SU-DHL-6 (cell line): ENCODE measurements at regions not wholly inside any gene's neighbourhood (a gene's known extent, or its start where the extent isn't known, plus 50 kb on each side); places are given as distances from the start of the nearest gene placed in this dataset.

Source experiments
- H2AFZ ChIP-seq: fragments of 200-600 bp; sonication (generic); 2 replicates; pipeline ENCODE4 v1.6.1; 2014; ENCODE audit warnings: low read depth, mild to moderate bottlenecking, moderate library complexity, mixed read lengths, antibody characterized with exemption, low read length; ENCODE audit not compliant: severe bottlenecking
- H3F3A ChIP-seq: fragments of 200-600 bp; shearing (Covaris generic); 2 replicates; pipeline ENCODE4 v1.6.0; 2016; ENCODE audit warnings: antibody characterized with exemption, mild to moderate bottlenecking; ENCODE audit not compliant: insufficient read depth
- H3K27ac ChIP-seq: fragments of 200-600 bp; sonication (generic); 2 replicates; pipeline ENCODE4 v1.5.1; 2016; ENCODE audit warnings: low read depth, mild to moderate bottlenecking, low read length, moderate library complexity, mixed read lengths
- H3K27me3 ChIP-seq: fragments of 200-600 bp; sonication (generic), shearing (Covaris generic); 2 replicates; pipeline ENCODE4 v1.6.0; 2014; ENCODE audit warnings: mild to moderate bottlenecking, low read length
- H3K36me3 ChIP-seq: fragments of 200-600 bp; sonication (generic); 2 replicates; pipeline ENCODE4 v1.6.1; 2014; ENCODE audit warnings: mild to moderate bottlenecking, low read length, mixed read lengths
- H3K4me2 ChIP-seq: fragments of 300-600, 200-600 bp; shearing (Covaris generic), sonication (generic); 2 replicates; pipeline ENCODE4 v1.6.0; 2014; ENCODE audit warnings: low read length, low read depth, mild to moderate bottlenecking; ENCODE audit not compliant: poor library complexity, severe bottlenecking
- H3K4me3 ChIP-seq: fragments of 200-600 bp; sonication (generic); 2 replicates; pipeline ENCODE4 v1.5.1; 2014; ENCODE audit warnings: antibody characterized with exemption, low read length, mild to moderate bottlenecking, mixed read lengths; ENCODE audit not compliant: insufficient read depth, poor library complexity, severe bottlenecking
- H3K79me2 ChIP-seq: fragments of 200-600 bp; sonication (generic); 2 replicates; pipeline ENCODE4 v1.6.1; 2014; ENCODE audit warnings: mild to moderate bottlenecking, low read length, moderate library complexity; ENCODE audit not compliant: insufficient read depth
- H3K9ac ChIP-seq: fragments of 200-600 bp; sonication (generic); 2 replicates; pipeline ENCODE4 v1.7.0; 2014; ENCODE audit warnings: mild to moderate bottlenecking, low read length
- H3K9me2 ChIP-seq: fragments of 200-600 bp; sonication (generic); replicated peaks from 2 replicates; pipeline ENCODE4 v1.6.1; 2014; ENCODE audit warnings: low read length; ENCODE audit not compliant: insufficient read depth
- H3K9me3 ChIP-seq: fragments of 200-600 bp; sonication (generic); 2 replicates; pipeline ENCODE4 v1.6.1; 2014; ENCODE audit warnings: low read length, mixed read lengths; ENCODE audit not compliant: insufficient read depth
- H4K20me1 ChIP-seq: fragments of 200-600 bp; sonication (generic); 2 replicates; pipeline ENCODE4 v1.6.1; 2014; ENCODE audit warnings: low read depth, mild to moderate bottlenecking, antibody characterized with exemption, low read length, moderate library complexity, mixed read lengths
- CTCF ChIP-seq: fragments of 200-600 bp; sonication (generic); IDR thresholded peaks from one replicate; pipeline ENCODE4 v1.5.1; 2017; ENCODE audit warnings: antibody characterized with exemption, mild to moderate bottlenecking, low read length, moderate library complexity; ENCODE audit not compliant: insufficient read depth, poor library complexity, severe bottlenecking
- EZH2phosphoT487 ChIP-seq: fragments of 200-600 bp; sonication (generic), shearing (Covaris generic); conservative IDR thresholded peaks from 2 replicates; pipeline ENCODE4 v1.6.1; 2018; ENCODE audit warnings: mild to moderate bottlenecking, antibody characterized with exemption, low read length, moderate library complexity, mixed read lengths

GRCh38 chr12:9367828-9368227 is 159.6 kb upstream of the PZP start:
- no peaks in the 10 kb centered on the region for H4K20me1 ChIP-seq
- no peak overlapping the region for H3K27ac ChIP-seq
- H2AFZ ChIP-seq = no peak overlapping the region
- H3K9me2 ChIP-seq = no peaks in the 10 kb centered on the region
- no peak overlapping the region for H3K9ac ChIP-seq
- no peak for TF ChIP-seq EZH2phosphoT487
- TF ChIP-seq CTCF = no peak
- H3F3A ChIP-seq = no peaks in the 10 kb centered on the region
- no peak overlapping the region for H3K4me2 ChIP-seq
- no peaks in the 10 kb centered on the region for H3K36me3 ChIP-seq
- no peaks in the 10 kb centered on the region for H3K9me3 ChIP-seq
- H3K79me2 ChIP-seq = no peaks in the 10 kb centered on the region
- no peak overlapping the region for H3K4me3 ChIP-seq
- H3K27me3 ChIP-seq = no peaks in the 10 kb centered on the region

- H3K9me2 ChIP-seq = no peaks in the 10 kb centered on the region
- H3K79me2 ChIP-seq = no peaks in the 10 kb centered on the region
- no peaks in the 10 kb centered on the region for H4K20me1 ChIP-seq
- no peaks in the 10 kb centered on the region for H3K36me3 ChIP-seq
- H3K9me3 ChIP-seq = no peaks in the 10 kb centered on the region
- H3K27ac ChIP-seq = no peak overlapping the region
- H3F3A ChIP-seq = no peaks in the 10 kb centered on the region
- no peak overlapping the region for H3K9ac ChIP-seq
- TF ChIP-seq CTCF (no peak), EZH2phosphoT487 (no peak)
- H3K27me3 ChIP-seq = no peaks in the 10 kb centered on the region
- no peak overlapping the region for H3K4me3 ChIP-seq
- no peak overlapping the region for H3K4me2 ChIP-seq
- no peak overlapping the region for H2AFZ ChIP-seq
These were observed 159.0 kb upstream of the PZP start for GRCh38 chr12:9367201-9367600.

GRCh38 chr12:9365296-9365695 is 157.1 kb upstream of the PZP start:
- H3K79me2 ChIP-seq = no peaks in the 10 kb centered on the region
- no peaks in the 10 kb centered on the region for H3K36me3 ChIP-seq
- H3K9me2 ChIP-seq = no peaks in the 10 kb centered on the region
- no peaks in the 10 kb centered on the region for H3K27me3 ChIP-seq
- H4K20me1 ChIP-seq = no peaks in the 10 kb centered on the region
- no peak overlapping the region for H3K4me3 ChIP-seq
- no peak overlapping the region for H3K4me2 ChIP-seq
- no peak overlapping the region for H3K27ac ChIP-seq
- TF ChIP-seq CTCF (no peak), EZH2phosphoT487 (no peak)
- no peaks in the 10 kb centered on the region for H3F3A ChIP-seq
- no peaks in the 10 kb centered on the region for H3K9me3 ChIP-seq
- no peak overlapping the region for H2AFZ ChIP-seq
- H3K9ac ChIP-seq = no peak overlapping the region
